SK-N-SH treated with all-trans-retinoic acid at 6 μM for 48 hours (cell line): ENCODE measurements at regions not wholly inside any gene's neighbourhood (a gene's known extent, or its start where the extent isn't known, plus 50 kb on each side); places are given as distances from the start of the nearest gene placed in this dataset.

Source experiments
- ATAC-seq: fragments of 200-7000 bp; cut with Tn5 transposase; 3 replicates; pipeline ENCODE4 v1.9.1; 2020; ENCODE audit warnings: mild to moderate bottlenecking, moderate library complexity
- ARNTL ChIP-seq: fragments of 450-650 bp; formaldehyde crosslinking; IDR thresholded peaks from 2 replicates; pipeline ENCODE4 v1.5.0; 2020; ENCODE audit warnings: low read depth, mild to moderate bottlenecking, moderate library complexity, borderline replicate concordance
- BACH2 ChIP-seq: fragments of 250-450 bp; sonication (Bioruptor Pico); IDR thresholded peaks from 2 replicates; pipeline ENCODE4 v1.9.0; 2021; ENCODE audit warnings: mild to moderate bottlenecking, borderline replicate concordance
- CSDC2 ChIP-seq: fragments of 250-450 bp; sonication (Bioruptor Pico); IDR thresholded peaks from 2 replicates; pipeline ENCODE4 v1.5.0; 2020; ENCODE audit warnings: mild to moderate bottlenecking, moderate library complexity
- ESRRG ChIP-seq: fragments of 250-450 bp; sonication (Bioruptor Pico); IDR thresholded peaks from 2 replicates; pipeline ENCODE4 v1.6.1; 2021; ENCODE audit warnings: mild to moderate bottlenecking
- GLIS3 ChIP-seq: fragments of 250-450 bp; sonication (Bioruptor Pico); IDR thresholded peaks from 2 replicates; pipeline ENCODE4 v1.5.0; 2020; ENCODE audit warnings: mild to moderate bottlenecking, moderate library complexity
- ISL1 ChIP-seq: fragments of 250-450 bp; sonication (Bioruptor Pico); IDR thresholded peaks from 2 replicates; pipeline ENCODE4 v2.1.2; 2022; ENCODE audit warnings: mild to moderate bottlenecking, moderate library complexity
- OSR1 ChIP-seq: fragments of 250-450 bp; sonication (Bioruptor Pico); IDR thresholded peaks from 2 replicates; pipeline ENCODE4 v1.8.0; 2022; ENCODE audit warnings: moderate library complexity, mild to moderate bottlenecking, inconsistent platforms
- POU6F1 ChIP-seq: fragments of 250-450 bp; sonication (Bioruptor Pico); IDR thresholded peaks from 2 replicates; pipeline ENCODE4 v1.8.0; 2021; ENCODE audit warnings: low read depth, mild to moderate bottlenecking, moderate library complexity, borderline replicate concordance
- PPARA ChIP-seq: fragments of 250-450 bp; sonication (Bioruptor Pico); IDR thresholded peaks from 2 replicates; pipeline ENCODE4 v1.5.0; 2020; ENCODE audit warnings: mild to moderate bottlenecking, borderline replicate concordance
- RARB ChIP-seq: fragments of 250-450 bp; sonication (Bioruptor Pico); IDR thresholded peaks from 2 replicates; pipeline ENCODE4 v1.8.0; 2021; ENCODE audit warnings: mild to moderate bottlenecking, moderate library complexity
- SNAI2 ChIP-seq: fragments of 250-450 bp; sonication (Bioruptor Pico); IDR thresholded peaks from 2 replicates; pipeline ENCODE4 v1.5.0; 2020; ENCODE audit warnings: mild to moderate bottlenecking, moderate library complexity
- TCF4 ChIP-seq: fragments of 250-450 bp; sonication (Bioruptor Pico); IDR thresholded peaks from 2 replicates; pipeline ENCODE4 v1.8.0; 2021; ENCODE audit warnings: mild to moderate bottlenecking, moderate library complexity, borderline replicate concordance
- TOX ChIP-seq: fragments of 250-450 bp; sonication (Bioruptor Pico); IDR thresholded peaks from 2 replicates; pipeline ENCODE4 v1.8.0; 2021; ENCODE audit warnings: mild to moderate bottlenecking, moderate library complexity, borderline replicate concordance
- ZC3H10 ChIP-seq: fragments of 250-450 bp; sonication (Bioruptor Pico); IDR thresholded peaks from 2 replicates; pipeline ENCODE4 v1.5.1; 2021; ENCODE audit warnings: mild to moderate bottlenecking, moderate library complexity
- ZFP3 ChIP-seq: fragments of 250-450 bp; sonication (Bioruptor Pico); IDR thresholded peaks from 2 replicates; pipeline ENCODE4 v1.5.0; 2020; ENCODE audit warnings: mild to moderate bottlenecking, moderate library complexity
- ZFP30 ChIP-seq: fragments of 450-650 bp; formaldehyde crosslinking; IDR thresholded peaks from 2 replicates; pipeline ENCODE4 v1.5.0; 2022; ENCODE audit warnings: mild to moderate bottlenecking, moderate library complexity
- ZNF565 ChIP-seq: fragments of 450-650 bp; formaldehyde crosslinking; conservative IDR thresholded peaks from 2 replicates; pipeline ENCODE4 v1.5.0; 2020; ENCODE audit warnings: low read depth, mild to moderate bottlenecking, moderate library complexity
- ZNF70 ChIP-seq: fragments of 450-650 bp; formaldehyde crosslinking; IDR thresholded peaks from 2 replicates; pipeline ENCODE4 v1.5.0; 2020; ENCODE audit warnings: mild to moderate bottlenecking, moderate library complexity
- ZNF8 ChIP-seq: fragments of 450-650 bp; formaldehyde crosslinking; IDR thresholded peaks from 2 replicates; pipeline ENCODE4 v1.5.0; 2020; ENCODE audit warnings: mild to moderate bottlenecking, moderate library complexity
- TF ChIP-seq, protein P1 (sequence below): fragments of 250-450 bp; sonication (Bioruptor Pico); IDR thresholded peaks from 2 replicates; pipeline ENCODE4 v1.5.1; 2021; ENCODE audit warnings: mild to moderate bottlenecking, moderate library complexity
- TF ChIP-seq, protein P2 (sequence below): fragments of 250-450 bp; sonication (Bioruptor Pico); IDR thresholded peaks from 2 replicates; pipeline ENCODE4 v1.5.0; 2020; ENCODE audit warnings: mild to moderate bottlenecking, moderate library complexity
- TF ChIP-seq, protein P3 (sequence below): fragments of 250-450 bp; sonication (Bioruptor Pico); IDR thresholded peaks from 2 replicates; pipeline ENCODE4 v1.8.0; 2020; ENCODE audit warnings: mild to moderate bottlenecking, moderate library complexity, borderline replicate concordance
- TF ChIP-seq, protein P4 (sequence below): fragments of 250-450 bp; sonication (Bioruptor Pico); IDR thresholded peaks from 2 replicates; pipeline ENCODE4 v1.5.1; 2020; ENCODE audit warnings: low read depth, mild to moderate bottlenecking, moderate library complexity

DNA sequence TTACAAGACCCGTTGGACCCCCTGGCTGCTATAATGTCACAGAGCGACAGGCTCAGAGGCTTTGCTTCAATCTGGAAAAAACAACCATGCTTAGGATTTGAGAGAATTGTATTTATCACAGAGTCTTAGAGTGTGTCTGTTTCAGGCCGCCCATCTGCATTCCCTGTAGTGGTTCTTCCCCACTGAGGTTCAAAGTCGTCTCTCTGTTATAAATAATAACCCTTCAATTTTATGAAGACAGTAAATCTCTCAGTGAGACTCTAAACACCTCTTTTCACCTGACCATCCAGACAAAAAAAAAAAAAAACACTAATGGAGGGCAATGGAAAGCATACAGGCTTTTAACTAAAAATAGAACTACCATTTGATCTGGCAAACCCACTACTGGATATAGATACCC, 565.4 kb upstream of the AUTS2 start (continued):
- TF ChIP-seq, protein P1, sequence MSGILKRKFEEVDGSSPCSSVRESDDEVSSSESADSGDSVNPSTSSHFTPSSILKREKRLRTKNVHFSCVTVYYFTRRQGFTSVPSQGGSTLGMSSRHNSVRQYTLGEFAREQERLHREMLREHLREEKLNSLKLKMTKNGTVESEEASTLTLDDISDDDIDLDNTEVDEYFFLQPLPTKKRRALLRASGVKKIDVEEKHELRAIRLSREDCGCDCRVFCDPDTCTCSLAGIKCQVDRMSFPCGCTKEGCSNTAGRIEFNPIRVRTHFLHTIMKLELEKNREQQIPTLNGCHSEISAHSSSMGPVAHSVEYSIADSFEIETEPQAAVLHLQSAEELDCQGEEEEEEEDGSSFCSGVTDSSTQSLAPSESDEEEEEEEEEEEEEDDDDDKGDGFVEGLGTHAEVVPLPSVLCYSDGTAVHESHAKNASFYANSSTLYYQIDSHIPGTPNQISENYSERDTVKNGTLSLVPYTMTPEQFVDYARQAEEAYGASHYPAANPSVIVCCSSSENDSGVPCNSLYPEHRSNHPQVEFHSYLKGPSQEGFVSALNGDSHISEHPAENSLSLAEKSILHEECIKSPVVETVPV (CRISPR knock-in tag): no peak
- TF ChIP-seq ESRRG (CRISPR knock-in tag): no peak
- no peak for TF ChIP-seq ZC3H10
- TF ChIP-seq, all 23 proteins: peak for 0

- no peak for ATAC-seq
- TF ChIP-seq ISL1 (CRISPR knock-in tag) (no peak), TCF4 (CRISPR knock-in tag) (no peak), ZNF70 (CRISPR knock-in tag) (no peak), PPARA (no peak), ZNF8 (CRISPR knock-in tag) (no peak), ZFP3 (CRISPR knock-in tag) (no peak), ZFP30 (CRISPR knock-in tag) (no peak), ZC3H10 (no peak), ARNTL (CRISPR knock-in tag) (no peak), OSR1 (CRISPR knock-in tag) (no peak)
- TF ChIP-seq, protein P2, sequence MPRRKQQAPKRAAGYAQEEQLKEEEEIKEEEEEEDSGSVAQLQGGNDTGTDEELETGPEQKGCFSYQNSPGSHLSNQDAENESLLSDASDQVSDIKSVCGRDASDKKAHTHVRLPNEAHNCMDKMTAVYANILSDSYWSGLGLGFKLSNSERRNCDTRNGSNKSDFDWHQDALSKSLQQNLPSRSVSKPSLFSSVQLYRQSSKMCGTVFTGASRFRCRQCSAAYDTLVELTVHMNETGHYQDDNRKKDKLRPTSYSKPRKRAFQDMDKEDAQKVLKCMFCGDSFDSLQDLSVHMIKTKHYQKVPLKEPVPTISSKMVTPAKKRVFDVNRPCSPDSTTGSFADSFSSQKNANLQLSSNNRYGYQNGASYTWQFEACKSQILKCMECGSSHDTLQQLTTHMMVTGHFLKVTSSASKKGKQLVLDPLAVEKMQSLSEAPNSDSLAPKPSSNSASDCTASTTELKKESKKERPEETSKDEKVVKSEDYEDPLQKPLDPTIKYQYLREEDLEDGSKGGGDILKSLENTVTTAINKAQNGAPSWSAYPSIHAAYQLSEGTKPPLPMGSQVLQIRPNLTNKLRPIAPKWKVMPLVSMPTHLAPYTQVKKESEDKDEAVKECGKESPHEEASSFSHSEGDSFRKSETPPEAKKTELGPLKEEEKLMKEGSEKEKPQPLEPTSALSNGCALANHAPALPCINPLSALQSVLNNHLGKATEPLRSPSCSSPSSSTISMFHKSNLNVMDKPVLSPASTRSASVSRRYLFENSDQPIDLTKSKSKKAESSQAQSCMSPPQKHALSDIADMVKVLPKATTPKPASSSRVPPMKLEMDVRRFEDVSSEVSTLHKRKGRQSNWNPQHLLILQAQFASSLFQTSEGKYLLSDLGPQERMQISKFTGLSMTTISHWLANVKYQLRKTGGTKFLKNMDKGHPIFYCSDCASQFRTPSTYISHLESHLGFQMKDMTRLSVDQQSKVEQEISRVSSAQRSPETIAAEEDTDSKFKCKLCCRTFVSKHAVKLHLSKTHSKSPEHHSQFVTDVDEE: no peak
Measured at GRCh38 chr7:69035826-69036225, 562.4 kb upstream of the AUTS2 start.

- TF ChIP-seq POU6F1 (CRISPR knock-in tag) (no peak), BACH2 (CRISPR knock-in tag) (no peak), GLIS3 (no peak), OSR1 (CRISPR knock-in tag) (no peak), ZC3H10 (no peak), ZNF565 (no peak), PPARA (no peak), ZFP3 (CRISPR knock-in tag) (no peak), ESRRG (CRISPR knock-in tag) (no peak), CSDC2 (CRISPR knock-in tag) (no peak), ISL1 (CRISPR knock-in tag) (no peak), RARB (CRISPR knock-in tag) (no peak), TCF4 (CRISPR knock-in tag) (no peak), SNAI2 (CRISPR knock-in tag) (no peak), TOX (CRISPR knock-in tag) (no peak), ZFP30 (CRISPR knock-in tag) (no peak)
- TF ChIP-seq, protein P3, sequence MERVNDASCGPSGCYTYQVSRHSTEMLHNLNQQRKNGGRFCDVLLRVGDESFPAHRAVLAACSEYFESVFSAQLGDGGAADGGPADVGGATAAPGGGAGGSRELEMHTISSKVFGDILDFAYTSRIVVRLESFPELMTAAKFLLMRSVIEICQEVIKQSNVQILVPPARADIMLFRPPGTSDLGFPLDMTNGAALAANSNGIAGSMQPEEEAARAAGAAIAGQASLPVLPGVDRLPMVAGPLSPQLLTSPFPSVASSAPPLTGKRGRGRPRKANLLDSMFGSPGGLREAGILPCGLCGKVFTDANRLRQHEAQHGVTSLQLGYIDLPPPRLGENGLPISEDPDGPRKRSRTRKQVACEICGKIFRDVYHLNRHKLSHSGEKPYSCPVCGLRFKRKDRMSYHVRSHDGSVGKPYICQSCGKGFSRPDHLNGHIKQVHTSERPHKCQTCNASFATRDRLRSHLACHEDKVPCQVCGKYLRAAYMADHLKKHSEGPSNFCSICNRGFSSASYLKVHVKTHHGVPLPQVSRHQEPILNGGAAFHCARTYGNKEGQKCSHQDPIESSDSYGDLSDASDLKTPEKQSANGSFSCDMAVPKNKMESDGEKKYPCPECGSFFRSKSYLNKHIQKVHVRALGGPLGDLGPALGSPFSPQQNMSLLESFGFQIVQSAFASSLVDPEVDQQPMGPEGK (CRISPR knock-in tag): no peak
- TF ChIP-seq, protein P1 (CRISPR knock-in tag): no peak
- TF ChIP-seq, protein P2: no peak
- TF ChIP-seq, protein P4, sequence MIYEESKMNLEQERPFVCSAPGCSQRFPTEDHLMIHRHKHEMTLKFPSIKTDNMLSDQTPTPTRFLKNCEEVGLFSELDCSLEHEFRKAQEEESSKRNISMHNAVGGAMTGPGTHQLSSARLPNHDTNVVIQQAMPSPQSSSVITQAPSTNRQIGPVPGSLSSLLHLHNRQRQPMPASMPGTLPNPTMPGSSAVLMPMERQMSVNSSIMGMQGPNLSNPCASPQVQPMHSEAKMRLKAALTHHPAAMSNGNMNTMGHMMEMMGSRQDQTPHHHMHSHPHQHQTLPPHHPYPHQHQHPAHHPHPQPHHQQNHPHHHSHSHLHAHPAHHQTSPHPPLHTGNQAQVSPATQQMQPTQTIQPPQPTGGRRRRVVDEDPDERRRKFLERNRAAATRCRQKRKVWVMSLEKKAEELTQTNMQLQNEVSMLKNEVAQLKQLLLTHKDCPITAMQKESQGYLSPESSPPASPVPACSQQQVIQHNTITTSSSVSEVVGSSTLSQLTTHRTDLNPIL: no peak
- TF ChIP-seq, all 23 proteins: peak for 0
- ATAC-seq: no peak
Measured at GRCh38 chr7:69036301-69036700, 562.0 kb upstream of the AUTS2 start.
